Panc1 (cell line): ENCODE measurements at regions not wholly inside any gene's neighbourhood (a gene's known extent, or its start where the extent isn't known, plus 50 kb on each side); places are given as distances from the start of the nearest gene placed in this dataset.

Source experiments
- ATAC-seq: fragments of 200-7000 bp; cut with Tn5 transposase; 2 replicates; pipeline ENCODE4 v1.9.1; 2020; ENCODE audit warnings: mild to moderate bottlenecking, moderate library complexity
- BruUV-seq: library from RNA; stranded (reverse); fragments of 400-500 nt; replicated peaks from 2 replicates; lab custom pipeline; 2021; lab: Mats Ljungman, UMichigan
- CTCF ChIA-PET: fragments of 300-600 bp; sonication (Branson Sonifier 250); formaldehyde crosslinking; loops from one replicate; lab custom pipeline; 2022; ENCODE audit warnings: antibody characterized with exemption; lab: Charles Lee
- POLR2A ChIA-PET: fragments of 300-600 bp; sonication (Branson Sonifier 250); formaldehyde crosslinking; loops from one replicate; lab custom pipeline; 2022; ENCODE audit warnings: antibody characterized with exemption; lab: Charles Lee
- DNase-seq: peaks from one replicate; pipeline ENCODE4 v3.0.0-alpha.2; 2010; ENCODE audit warnings: low read depth, low spot score
- H3K27ac ChIP-seq: 2 replicates; pipeline ENCODE4 v1.5.1; 2011; ENCODE audit warnings: mild to moderate bottlenecking, low read length, inconsistent platforms
- H3K27me3 ChIP-seq: fragments of 200-500 bp; sonication (Bioruptor generic); 2 replicates; pipeline ENCODE4 v1.6.0; 2014; ENCODE audit warnings: low read length, inconsistent platforms; ENCODE audit not compliant: control insufficient read depth, insufficient read depth
- H3K36me3 ChIP-seq: fragments of 200-500 bp; sonication (Bioruptor generic); 2 replicates; pipeline ENCODE4 v1.5.1; 2014; ENCODE audit warnings: inconsistent platforms, mild to moderate bottlenecking, low read length, moderate library complexity; ENCODE audit not compliant: control insufficient read depth, insufficient read depth
- H3K4me1 ChIP-seq: 2 replicates; pipeline ENCODE4 v1.5.1; 2011; ENCODE audit warnings: inconsistent platforms, mild to moderate bottlenecking, low read length, moderate library complexity; ENCODE audit not compliant: control insufficient read depth, insufficient read depth
- H3K4me3 ChIP-seq, 2 experiments: 2 replicates each; pipeline ENCODE4 v1.5.1; 2011 to 2012; ENCODE audit warnings: low read depth in 2 of 2, low read length in 2 of 2, mild to moderate bottlenecking in 2 of 2, inconsistent platforms in 1 of 2, moderate library complexity in 1 of 2
- H3K9me3 ChIP-seq: fragments of 200-500 bp; sonication (Bioruptor generic); 2 replicates; pipeline ENCODE4 v1.5.1; 2014; ENCODE audit warnings: low read depth, mild to moderate bottlenecking, inconsistent platforms, low read length, moderate library complexity; ENCODE audit not compliant: control insufficient read depth, insufficient read depth
- CTCF ChIP-seq: fragments of 450-650 bp; IDR thresholded peaks from 2 replicates; pipeline ENCODE4 v1.5.1; 2017; ENCODE audit warnings: mild to moderate bottlenecking
- POLR2AphosphoS5 ChIP-seq: IDR thresholded peaks from 2 replicates; pipeline ENCODE4 v1.6.1; 2012; ENCODE audit warnings: mild to moderate bottlenecking, low read depth, low read length, moderate library complexity
- SIN3A ChIP-seq: IDR thresholded peaks from 2 replicates; pipeline ENCODE4 v1.6.1; 2012; ENCODE audit warnings: low read depth, mild to moderate bottlenecking, low read length, moderate library complexity, borderline replicate concordance; ENCODE audit not compliant: insufficient read depth
- TCF7L2 ChIP-seq: IDR thresholded peaks from 2 replicates; pipeline ENCODE4 v1.6.1; 2011; ENCODE audit warnings: mild to moderate bottlenecking, low read depth, low read length, inconsistent platforms
- in situ Hi-C: cut with HindIII; loops from 2 replicates; pipeline ENCODE4 v1.10.0; 2016; ENCODE audit warnings: low sequenced_read_pairs, low pct_unique_long_range_greater_than_20kb
- intact Hi-C: fragments of 100-400 bp; cut with micrococcal nuclease; formaldehyde crosslinking; loops from one replicate; pipeline ENCODE4 v1.10.0; 2022; ENCODE audit not compliant: unreplicated experiment
- TF ChIP-seq, protein P1 (sequence below), 2 experiments: IDR thresholded peaks; 2 replicates each; pipeline ENCODE4 v1.6.1; 2011 to 2012; ENCODE audit warnings: low read depth in 2 of 2, control low read depth in 1 of 2, low read length in 1 of 2, mild to moderate bottlenecking in 1 of 2, moderate library complexity in 1 of 2; ENCODE audit not compliant: insufficient read depth in 1 of 2

- Histone ChIP-seq H3K9me3 (no peaks in the 10 kb centered on the region), H3K27ac (no peak overlapping the region), H3K4me3 (no peak overlapping the region), H3K4me1 (no peaks in the 10 kb centered on the region), H3K36me3 (no peaks in the 10 kb centered on the region), H3K27me3 (no peaks in the 10 kb centered on the region)
- in situ Hi-C loops: no loop called here
- CTCF ChIA-PET: no interaction called here
- POLR2A ChIA-PET: no interaction called here
- DNase-seq: no peak
- intact Hi-C loops: no loop called here
- BruUV-seq: no TSS peak
- ATAC-seq: no peak
- TF ChIP-seq SIN3A (no peak), CTCF (no peak), TCF7L2 (no peak), POLR2AphosphoS5 (no peak)
- TF ChIP-seq, protein P1, sequence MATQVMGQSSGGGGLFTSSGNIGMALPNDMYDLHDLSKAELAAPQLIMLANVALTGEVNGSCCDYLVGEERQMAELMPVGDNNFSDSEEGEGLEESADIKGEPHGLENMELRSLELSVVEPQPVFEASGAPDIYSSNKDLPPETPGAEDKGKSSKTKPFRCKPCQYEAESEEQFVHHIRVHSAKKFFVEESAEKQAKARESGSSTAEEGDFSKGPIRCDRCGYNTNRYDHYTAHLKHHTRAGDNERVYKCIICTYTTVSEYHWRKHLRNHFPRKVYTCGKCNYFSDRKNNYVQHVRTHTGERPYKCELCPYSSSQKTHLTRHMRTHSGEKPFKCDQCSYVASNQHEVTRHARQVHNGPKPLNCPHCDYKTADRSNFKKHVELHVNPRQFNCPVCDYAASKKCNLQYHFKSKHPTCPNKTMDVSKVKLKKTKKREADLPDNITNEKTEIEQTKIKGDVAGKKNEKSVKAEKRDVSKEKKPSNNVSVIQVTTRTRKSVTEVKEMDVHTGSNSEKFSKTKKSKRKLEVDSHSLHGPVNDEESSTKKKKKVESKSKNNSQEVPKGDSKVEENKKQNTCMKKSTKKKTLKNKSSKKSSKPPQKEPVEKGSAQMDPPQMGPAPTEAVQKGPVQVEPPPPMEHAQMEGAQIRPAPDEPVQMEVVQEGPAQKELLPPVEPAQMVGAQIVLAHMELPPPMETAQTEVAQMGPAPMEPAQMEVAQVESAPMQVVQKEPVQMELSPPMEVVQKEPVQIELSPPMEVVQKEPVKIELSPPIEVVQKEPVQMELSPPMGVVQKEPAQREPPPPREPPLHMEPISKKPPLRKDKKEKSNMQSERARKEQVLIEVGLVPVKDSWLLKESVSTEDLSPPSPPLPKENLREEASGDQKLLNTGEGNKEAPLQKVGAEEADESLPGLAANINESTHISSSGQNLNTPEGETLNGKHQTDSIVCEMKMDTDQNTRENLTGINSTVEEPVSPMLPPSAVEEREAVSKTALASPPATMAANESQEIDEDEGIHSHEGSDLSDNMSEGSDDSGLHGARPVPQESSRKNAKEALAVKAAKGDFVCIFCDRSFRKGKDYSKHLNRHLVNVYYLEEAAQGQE (IDR thresholded peaks at IDR 0.05; ENCODE audit: insufficient read depth in 1 of 2, low read depth in 2 of 2, low read length in 1 of 2): no peak
Observed at GRCh38 chr3:74436184-74436583, 178.3 kb downstream of the CNTN3 start.

GRCh38 chr3:74435631-74436030 is 178.8 kb downstream of the CNTN3 start:
- Histone ChIP-seq H3K27me3 (no peaks in the 10 kb centered on the region), H3K27ac (no peak overlapping the region), H3K4me3 (no peak overlapping the region), H3K4me1 (no peaks in the 10 kb centered on the region), H3K36me3 (no peaks in the 10 kb centered on the region), H3K9me3 (no peaks in the 10 kb centered on the region)
- intact Hi-C loops: no loop called here
- DNase-seq (no peak), ATAC-seq (no peak)
- ChIA-PET POLR2A (no interaction called here), CTCF (no interaction called here)
- in situ Hi-C loops: no loop called here
- BruUV-seq: no TSS peak
- TF ChIP-seq, protein P1 (IDR thresholded peaks at IDR 0.05; ENCODE audit: insufficient read depth in 1 of 2, low read depth in 2 of 2, low read length in 1 of 2): no peak
- TF ChIP-seq POLR2AphosphoS5: no peak
